KMS-11 (cell line): ENCODE measurements at regions not wholly inside any gene's neighbourhood (a gene's known extent, or its start where the extent isn't known, plus 50 kb on each side); places are given as distances from the start of the nearest gene placed in this dataset.
"Not testable (repeated sequence)": the region's sequence is repeated elsewhere in the genome, so short reads cannot be mapped to it uniquely, and the experiment has no call there.

Experiments
- H2AFZ ChIP-seq: fragments of 200-600 bp; sonication (generic); 2 replicates; pipeline ENCODE4 v1.6.1; 2016; ENCODE audit warnings: antibody characterized with exemption, mixed run types, low read depth
- H3K27ac ChIP-seq: fragments of 200-600 bp; sonication (generic); 2 replicates; pipeline ENCODE4 v1.6.1; 2016; ENCODE audit warnings: mild to moderate bottlenecking, mixed run types
- H3K27me3 ChIP-seq: fragments of 200-600 bp; sonication (generic); 2 replicates; pipeline ENCODE4 v1.6.1; 2017; ENCODE audit warnings: mild to moderate bottlenecking, low read depth, mixed run types, moderate library complexity; ENCODE audit not compliant: insufficient read depth
- H3K36me3 ChIP-seq: fragments of 200-600 bp; sonication (generic); 2 replicates; pipeline ENCODE4 v1.6.1; 2017; ENCODE audit warnings: mild to moderate bottlenecking, mixed run types; ENCODE audit not compliant: insufficient read depth
- H3K4me1 ChIP-seq: fragments of 200-600 bp; sonication (generic); 2 replicates; pipeline ENCODE4 v1.6.1; 2016; ENCODE audit warnings: mild to moderate bottlenecking, low read depth, mixed run types; ENCODE audit not compliant: poor library complexity, severe bottlenecking
- H3K4me2 ChIP-seq: fragments of 200-600 bp; sonication (generic); 2 replicates; pipeline ENCODE4 v1.7.0; 2016; ENCODE audit warnings: mild to moderate bottlenecking, mixed run types
- H3K4me3 ChIP-seq: fragments of 200-600 bp; sonication (generic); IDR thresholded peaks from 2 replicates; pipeline ENCODE4 v1.6.1; 2017; ENCODE audit warnings: low read depth, low read length, mixed read lengths; ENCODE audit not compliant: insufficient read depth
- H3K79me2 ChIP-seq: fragments of 200-600 bp; sonication (generic); 2 replicates; pipeline ENCODE4 v1.6.1; 2016; ENCODE audit warnings: low read depth, mixed run types; ENCODE audit not compliant: insufficient read depth
- H3K9ac ChIP-seq: fragments of 200-600 bp; sonication (generic); 2 replicates; pipeline ENCODE4 v1.6.1; 2016; ENCODE audit warnings: mild to moderate bottlenecking, mixed run types
- H4K20me1 ChIP-seq: fragments of 200-600 bp; sonication (generic); 2 replicates; pipeline ENCODE4 v1.6.1; 2016; ENCODE audit warnings: mild to moderate bottlenecking, mixed run types; ENCODE audit not compliant: insufficient read depth
- TF ChIP-seq, protein P1 (sequence below): fragments of 200-600 bp; sonication (generic); conservative IDR thresholded peaks from 2 replicates; pipeline ENCODE4 v1.6.1; 2017; ENCODE audit warnings: low read depth, mild to moderate bottlenecking, antibody characterized with exemption, low read length, moderate library complexity, mixed read lengths

DNA sequence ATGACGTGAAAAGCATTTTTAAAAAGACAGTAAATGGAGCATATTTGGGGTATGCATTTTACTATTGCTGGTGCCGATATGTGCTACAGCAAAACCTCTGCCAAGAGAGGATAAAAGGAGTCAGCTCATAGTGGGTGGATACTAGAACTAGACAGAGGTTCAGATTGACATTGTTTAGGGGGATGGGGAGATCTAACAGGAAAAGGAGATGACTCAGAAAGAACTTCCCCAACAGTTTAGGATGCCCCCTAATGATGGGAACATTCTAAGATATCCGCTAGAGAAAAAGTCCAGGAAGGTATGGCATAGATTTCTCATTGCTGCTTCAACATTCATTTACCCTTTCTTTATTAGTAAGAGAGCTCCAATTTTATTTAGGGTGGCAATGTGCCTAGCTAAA lies 110.5 kb upstream of the CLEC14A start:
- no peak overlapping the region for H3K4me2 ChIP-seq
- no peak overlapping the region for H3K27ac ChIP-seq
- TF ChIP-seq, protein P1, sequence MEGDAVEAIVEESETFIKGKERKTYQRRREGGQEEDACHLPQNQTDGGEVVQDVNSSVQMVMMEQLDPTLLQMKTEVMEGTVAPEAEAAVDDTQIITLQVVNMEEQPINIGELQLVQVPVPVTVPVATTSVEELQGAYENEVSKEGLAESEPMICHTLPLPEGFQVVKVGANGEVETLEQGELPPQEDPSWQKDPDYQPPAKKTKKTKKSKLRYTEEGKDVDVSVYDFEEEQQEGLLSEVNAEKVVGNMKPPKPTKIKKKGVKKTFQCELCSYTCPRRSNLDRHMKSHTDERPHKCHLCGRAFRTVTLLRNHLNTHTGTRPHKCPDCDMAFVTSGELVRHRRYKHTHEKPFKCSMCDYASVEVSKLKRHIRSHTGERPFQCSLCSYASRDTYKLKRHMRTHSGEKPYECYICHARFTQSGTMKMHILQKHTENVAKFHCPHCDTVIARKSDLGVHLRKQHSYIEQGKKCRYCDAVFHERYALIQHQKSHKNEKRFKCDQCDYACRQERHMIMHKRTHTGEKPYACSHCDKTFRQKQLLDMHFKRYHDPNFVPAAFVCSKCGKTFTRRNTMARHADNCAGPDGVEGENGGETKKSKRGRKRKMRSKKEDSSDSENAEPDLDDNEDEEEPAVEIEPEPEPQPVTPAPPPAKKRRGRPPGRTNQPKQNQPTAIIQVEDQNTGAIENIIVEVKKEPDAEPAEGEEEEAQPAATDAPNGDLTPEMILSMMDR = no peak

DNA sequence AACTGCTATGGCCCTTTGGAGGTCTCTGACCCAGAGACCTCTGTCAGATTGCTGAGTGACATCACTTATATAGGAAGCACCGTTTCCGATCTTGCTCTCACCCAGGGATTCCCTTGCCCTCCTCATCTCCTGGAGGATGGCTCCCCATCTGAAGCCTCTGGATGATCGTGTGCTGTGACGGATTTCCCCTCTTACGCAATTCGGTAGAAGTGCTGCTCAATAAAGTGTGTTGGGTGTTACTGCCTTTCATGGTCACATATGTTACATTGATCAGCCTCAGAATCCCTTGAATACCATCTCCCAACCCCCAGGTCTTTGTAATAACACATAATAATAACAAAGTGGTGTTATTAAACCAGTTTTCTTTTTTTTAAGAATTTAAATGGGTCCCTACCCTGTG lies 107.3 kb upstream of the CLEC14A start:
- Histone ChIP-seq H3K27ac (no peak overlapping the region), H3K4me1 (no peaks in the 10 kb centered on the region), H3K79me2 (no peaks in the 10 kb centered on the region), H3K27me3 (no peaks in the 10 kb centered on the region), H4K20me1 (no peaks in the 10 kb centered on the region), H2AFZ (no peak overlapping the region), H3K4me2 (no peak overlapping the region), H3K4me3 (no peak overlapping the region), H3K36me3 (no peaks in the 10 kb centered on the region), H3K9ac (no peak overlapping the region)
- TF ChIP-seq, protein P1 = no peak

More for the DNA sequence above, 110.5 kb upstream of the CLEC14A start:
- Histone ChIP-seq H4K20me1 (no peaks in the 10 kb centered on the region), H3K4me1 (no peaks in the 10 kb centered on the region), H3K79me2 (no peaks in the 10 kb centered on the region), H3K4me3 (no peak overlapping the region), H3K27me3 (no peaks in the 10 kb centered on the region), H2AFZ (no peak overlapping the region), H3K36me3 (no peaks in the 10 kb centered on the region), H3K9ac (no peak overlapping the region)

DNA sequence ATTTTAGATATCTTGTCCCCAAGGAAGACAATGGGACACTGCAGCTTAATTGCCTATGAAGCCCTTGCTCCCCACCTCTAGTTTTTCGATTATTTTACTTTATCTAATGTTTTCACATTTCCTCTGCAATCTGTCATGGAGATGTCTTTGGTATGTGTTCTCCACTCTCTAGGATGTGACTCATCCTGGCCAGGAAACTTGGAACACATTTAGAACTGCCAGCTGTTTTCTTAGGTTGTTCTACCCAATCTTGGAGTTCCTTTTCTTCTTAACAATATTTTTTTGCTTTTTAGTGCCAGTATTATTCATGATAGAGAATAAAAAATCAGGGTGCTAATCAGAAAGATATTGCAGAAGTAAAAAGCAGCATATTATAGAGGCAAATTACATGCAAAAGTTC lies 101.7 kb upstream of the CLEC14A start:
- no peak overlapping the region for H3K4me2 ChIP-seq

DNA sequence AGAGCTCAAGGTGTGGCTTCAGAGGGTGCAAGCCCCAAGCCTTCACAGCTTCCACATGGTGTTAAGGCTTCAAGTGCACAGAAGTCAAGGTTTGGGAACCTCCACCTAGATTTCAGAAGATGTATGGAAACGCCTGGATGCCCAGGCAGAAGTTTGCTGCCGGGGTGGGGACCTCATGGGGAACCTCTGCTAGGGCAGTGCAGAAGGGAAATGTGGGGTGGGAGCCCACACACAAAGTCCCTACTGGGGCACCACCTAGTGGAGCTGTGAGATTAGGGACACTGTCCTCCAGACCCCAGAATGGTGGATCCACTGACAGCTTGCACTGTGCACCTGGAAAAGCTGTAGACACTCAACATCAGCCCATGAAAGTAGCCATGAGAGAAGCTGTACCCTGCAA lies 99.6 kb upstream of the CLEC14A start:
- not testable (repeated sequence) for H3K9ac ChIP-seq, H3K79me2 ChIP-seq, H3K4me1 ChIP-seq, H3K4me2 ChIP-seq, H3K27ac ChIP-seq, H3K4me3 ChIP-seq, H2AFZ ChIP-seq, H4K20me1 ChIP-seq, H3K36me3 ChIP-seq, H3K27me3 ChIP-seq

More for the DNA sequence above, 101.7 kb upstream of the CLEC14A start:
- no peak overlapping the region for H3K9ac ChIP-seq
- no peak overlapping the region for H3K4me3 ChIP-seq
- no peak overlapping the region for H2AFZ ChIP-seq
- no peaks in the 10 kb centered on the region for H3K79me2 ChIP-seq
- H3K4me1 ChIP-seq = no peaks in the 10 kb centered on the region
- no peak overlapping the region for H3K27ac ChIP-seq
- no peaks in the 10 kb centered on the region for H3K27me3 ChIP-seq
- H3K36me3 ChIP-seq = no peaks in the 10 kb centered on the region
- H4K20me1 ChIP-seq = no peaks in the 10 kb centered on the region
- TF ChIP-seq, protein P1 = no peak

DNA sequence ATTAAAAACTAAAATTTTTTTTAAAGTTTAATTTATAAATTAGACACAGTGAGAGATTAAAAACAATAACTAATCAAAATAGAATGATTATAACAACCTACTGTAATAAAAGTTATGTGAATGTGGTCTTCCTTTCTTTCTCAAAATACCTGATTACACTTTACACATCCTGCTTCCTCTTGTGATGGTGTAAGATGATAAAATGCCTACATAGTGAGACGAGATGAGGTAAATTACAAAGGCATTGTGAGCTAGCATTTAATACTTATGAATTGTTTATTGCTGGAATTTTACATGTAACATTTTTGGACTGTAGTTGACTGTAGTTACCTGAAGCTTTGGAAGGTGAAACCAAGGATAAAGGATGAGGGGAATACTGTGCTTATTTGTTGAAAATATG lies 94.2 kb upstream of the CLEC14A start:
- H3K4me2 ChIP-seq = no peak overlapping the region
- no peaks in the 10 kb centered on the region for H3K4me1 ChIP-seq
- H3K27ac ChIP-seq = no peak overlapping the region
- TF ChIP-seq, protein P1 = no peak
- no peaks in the 10 kb centered on the region for H3K79me2 ChIP-seq
- no peak overlapping the region for H2AFZ ChIP-seq
- no peak overlapping the region for H3K4me3 ChIP-seq
- no peaks in the 10 kb centered on the region for H3K27me3 ChIP-seq
- H4K20me1 ChIP-seq = no peaks in the 10 kb centered on the region
- H3K9ac ChIP-seq = no peak overlapping the region
- no peaks in the 10 kb centered on the region for H3K36me3 ChIP-seq
